Natural killer cell (primary cell): ENCODE measurements at regions not wholly inside any gene's neighbourhood (a gene's known extent, or its start where the extent isn't known, plus 50 kb on each side); places are given as distances from the start of the nearest gene placed in this dataset.
"Not testable (repeated sequence)": the region's sequence is repeated elsewhere in the genome, so short reads cannot be mapped to it uniquely, and the experiment has no call there.

Experiments
- ATAC-seq, 3 donors: fragments of 150-1000 bp in 2 of 3; fragments of 200-7000 bp in 1 of 3; cut with Tn5 transposase; 1 replicate in 1 of 3; 2 replicates in 2 of 3; pipeline ENCODE4 v1.10.0; 2021; ENCODE audit warnings: mild to moderate bottlenecking in 2 of 3, moderate library complexity in 2 of 3
- DNase-seq, 2 donors: peaks; one replicate each; pipeline versions ENCODE4 v3.0.0 to v3.0.0-alpha.2; 2013 to 2021; ENCODE audit warnings: mixed read lengths in 1 of 2
- H3K27ac ChIP-seq: one replicate; pipeline ENCODE4 v1.5.1; 2013; ENCODE audit warnings: mild to moderate bottlenecking, low read length
- H3K27me3 ChIP-seq: one replicate; pipeline ENCODE4 v1.6.1; 2013; ENCODE audit warnings: low read length; ENCODE audit not compliant: control insufficient read depth, insufficient read depth
- H3K36me3 ChIP-seq: one replicate; pipeline ENCODE4 v1.6.1; 2013; ENCODE audit warnings: low read length; ENCODE audit not compliant: control insufficient read depth, insufficient read depth
- H3K4me1 ChIP-seq: one replicate; pipeline ENCODE4 v1.6.1; 2013; ENCODE audit warnings: low read length; ENCODE audit not compliant: control insufficient read depth, insufficient read depth
- H3K4me3 ChIP-seq: one replicate; pipeline ENCODE4 v1.5.1; 2013; ENCODE audit warnings: low read length
- H3K9me3 ChIP-seq: one replicate; pipeline ENCODE4 v1.6.1; 2013; ENCODE audit warnings: low read length; ENCODE audit not compliant: control insufficient read depth, insufficient read depth
- H3K27ac Mint-ChIP-seq, 2 donors: one replicate each; pipeline ENCODE4 v1.8.0; 2022; ENCODE audit warnings: mild to moderate bottlenecking in 2 of 2, mixed read lengths in 2 of 2, moderate library complexity in 1 of 2
- H3K27me3 Mint-ChIP-seq, 2 donors: one replicate each; pipeline ENCODE4 v1.8.0; 2022; ENCODE audit warnings: low read depth in 2 of 2, mixed read lengths in 2 of 2
- H3K36me3 Mint-ChIP-seq: one replicate; pipeline ENCODE4 v1.8.0; 2022; ENCODE audit warnings: mixed read lengths
- H3K4me1 Mint-ChIP-seq, 2 donors: one replicate each; pipeline ENCODE4 v1.8.0; 2022; ENCODE audit warnings: mixed read lengths in 2 of 2
- H3K4me3 Mint-ChIP-seq: one replicate; pipeline ENCODE4 v1.8.0; 2022; ENCODE audit warnings: mild to moderate bottlenecking, moderate library complexity, mixed read lengths
- H3K9me3 Mint-ChIP-seq, 2 donors: one replicate each; pipeline ENCODE4 v1.8.0; 2022; ENCODE audit warnings: mixed read lengths in 2 of 2
- CTCF ChIP-seq: fragments of 200-600 bp; IDR thresholded peaks from one replicate; pipeline ENCODE4 v1.8.0; 2022; ENCODE audit warnings: antibody characterized with exemption
- WGBS: methylation state at CpG from one replicate; pipeline ENCODE4 v1.1.7; 2013; ENCODE audit warnings: missing lambda C conversion rate; ENCODE audit not compliant: insufficient coverage; 5-methylcytosine and 5-hydroxymethylcytosine counted together
- intact Hi-C: fragments of 100-400 bp; cut with micrococcal nuclease; formaldehyde crosslinking; loops from one replicate; pipeline ENCODE4 v1.14.2; 2022

GRCh38 chr15:38809621-38810020 lies 245.0 kb upstream of the RASGRP1 start:
- Mint-ChIP-seq H3K27ac (no peak overlapping the region), H3K27me3 (peaks cover 6 to 9% of the 10 kb centered on the region in 2 donors), H3K4me1 (no peaks in the 10 kb centered on the region), H3K4me3 (no peak overlapping the region), H3K9me3 (no peaks in the 10 kb centered on the region), H3K36me3 (no peaks in the 10 kb centered on the region)
- no peak for ATAC-seq
- no peaks in the 10 kb centered on the region for H3K9me3 ChIP-seq
- H3K36me3 ChIP-seq: no peaks in the 10 kb centered on the region
- H3K4me3 ChIP-seq: no peak overlapping the region
- intact Hi-C loops: no loop called here
- DNase-seq: no peak
- H3K4me1 ChIP-seq: no peaks in the 10 kb centered on the region
- no peak overlapping the region for H3K27ac ChIP-seq
- TF ChIP-seq CTCF: no peak
- no peaks in the 10 kb centered on the region for H3K27me3 ChIP-seq

GRCh38 chr15:38810686-38811085 lies 246.1 kb upstream of the RASGRP1 start:
- Histone ChIP-seq H3K27ac (no peak overlapping the region), H3K4me3 (no peak overlapping the region), H3K4me1 (no peaks in the 10 kb centered on the region), H3K36me3 (no peaks in the 10 kb centered on the region), H3K9me3 (no peaks in the 10 kb centered on the region), H3K27me3 (no peaks in the 10 kb centered on the region)
- DNase-seq: no peak
- peaks cover 6 to 11% of the 10 kb centered on the region in 2 donors for H3K27me3 Mint-ChIP-seq
- no peaks in the 10 kb centered on the region for H3K4me1 Mint-ChIP-seq
- H3K27ac Mint-ChIP-seq: no peak overlapping the region
- no peak for TF ChIP-seq CTCF
- H3K9me3 Mint-ChIP-seq: no peaks in the 10 kb centered on the region
- no peak overlapping the region for H3K4me3 Mint-ChIP-seq
- intact Hi-C loops: no loop called here
- H3K36me3 Mint-ChIP-seq: no peaks in the 10 kb centered on the region
- ATAC-seq: no peak
- 82% methylated on average over 2 of the region's 2 CpGs for WGBS

GRCh38 chr15:38814254-38814653 lies 249.6 kb upstream of the RASGRP1 start:
- peaks cover 6 to 17% of the 10 kb centered on the region in 2 donors for H3K27me3 Mint-ChIP-seq
- DNase-seq, H3K4me3 ChIP-seq, ATAC-seq, H3K4me3 Mint-ChIP-seq, intact Hi-C loops, H3K4me1 ChIP-seq, H3K27ac Mint-ChIP-seq, H3K4me1 Mint-ChIP-seq, H3K36me3 ChIP-seq, H3K9me3 Mint-ChIP-seq, H3K27ac ChIP-seq, H3K27me3 ChIP-seq, H3K36me3 Mint-ChIP-seq, H3K9me3 ChIP-seq: not testable (repeated sequence)
- WGBS: 100% methylated on average over 1 of the region's 1 CpG

GRCh38 chr15:38814891-38815290 lies 250.3 kb upstream of the RASGRP1 start:
- Mint-ChIP-seq H3K4me1 (no peaks in the 10 kb centered on the region), H3K9me3 (no peaks in the 10 kb centered on the region), H3K27ac (no peak overlapping the region), H3K27me3 (peaks cover 6 to 17% of the 10 kb centered on the region in 2 donors), H3K4me3 (no peak overlapping the region), H3K36me3 (no peaks in the 10 kb centered on the region)
- TF ChIP-seq CTCF: no peak
- no peak for ATAC-seq
- Histone ChIP-seq H3K36me3 (no peaks in the 10 kb centered on the region), H3K9me3 (no peaks in the 10 kb centered on the region), H3K27ac (no peak overlapping the region), H3K27me3 (no peaks in the 10 kb centered on the region), H3K4me3 (no peak overlapping the region), H3K4me1 (peaks cover 3% of the 10 kb centered on the region)
- WGBS: no CpG with 5 or more reads among the region's 1 CpG
- intact Hi-C loops: no loop called here
- no peak for DNase-seq
